Sigmoid colon (tissue), 6 donors: ENCODE measurements at regions not wholly inside any gene's neighbourhood (a gene's known extent, or its start where the extent isn't known, plus 50 kb on each side); places are given as distances from the start of the nearest gene placed in this dataset.

ENCODE experiments used
- DNase-seq: peaks from one replicate; pipeline ENCODE4 v3.0.0-alpha.2; 2019
- H3K27ac ChIP-seq, 4 donors: fragments of 200-600 bp; sonication (generic); one replicate each; pipeline ENCODE4 v1.5.1; 2016 to 2019; ENCODE audit warnings: mild to moderate bottlenecking in 1 of 4
- H3K27me3 ChIP-seq, 3 donors: fragments of 200-600 bp; sonication (generic); one replicate each; pipeline ENCODE4 v1.5.1; 2019; ENCODE audit warnings: mild to moderate bottlenecking in 1 of 3
- H3K36me3 ChIP-seq, 4 donors: fragments of 200-600 bp; sonication (generic); one replicate each; pipeline ENCODE4 v1.5.1; 2016 to 2019
- H3K4me1 ChIP-seq, 4 donors: fragments of 200-600 bp; sonication (generic); one replicate each; pipeline ENCODE4 v1.5.1; 2017 to 2019
- H3K4me3 ChIP-seq, 4 donors: fragments of 200-600 bp; sonication (generic); one replicate each; pipeline ENCODE4 v1.5.1; 2017 to 2019; ENCODE audit warnings: mild to moderate bottlenecking in 2 of 4, moderate library complexity in 1 of 4
- H3K9me3 ChIP-seq, 4 donors: fragments of 200-600 bp in 3 of 4; sonication (generic) in 3 of 4; one replicate each; pipeline versions ENCODE4 v1.5.1 to v1.6.1; 2013 to 2019
- EP300 ChIP-seq, 4 donors: sonication (generic); formaldehyde crosslinking; IDR thresholded peaks; one replicate each; pipeline ENCODE4 v1.6.1; 2017; ENCODE audit warnings: antibody characterized with exemption in 4 of 4
- POLR2A ChIP-seq, 2 donors: fragments of 450-650 bp; IDR thresholded peaks; one replicate each; pipeline ENCODE4 v1.6.1; 2016; ENCODE audit warnings: antibody characterized with exemption in 2 of 2, mild to moderate bottlenecking in 2 of 2, moderate library complexity in 2 of 2
- POLR2AphosphoS5 ChIP-seq, 4 donors: sonication (generic); formaldehyde crosslinking; IDR thresholded peaks; one replicate each; pipeline ENCODE4 v1.6.1; 2017; ENCODE audit warnings: antibody characterized with exemption in 4 of 4
- whole genome bisulfite sequencing, 2 donors: extraction: QIAGEN DNeasy Blood & Tissue Kit; methylation state at CpG; one replicate each; pipeline ENCODE4 v1.1.7; 2013; 5-methylcytosine and 5-hydroxymethylcytosine counted together
- intact Hi-C: fragments of 100-400 bp; cut with DNase I; formaldehyde crosslinking; loops from one replicate; pipeline ENCODE4 v1.15.1; 2023
- TF ChIP-seq, protein P1 (sequence below), 4 experiments: fragments of 450-650 bp in 3 of 4; fragments of 200-600 bp in 1 of 4; IDR thresholded peaks; one replicate each; pipeline ENCODE4 v1.5.1; 2016 to 2019; ENCODE audit warnings: antibody characterized with exemption in 4 of 4, mild to moderate bottlenecking in 3 of 4, moderate library complexity in 2 of 4
- donor health status: healthy with polysubstance abuse.
- donor health status: healthy.

GRCh38 chr5:168088410-168089173 is 202.9 kb upstream of the WWC1 start:
- no peak for DNase-seq
- intact Hi-C loops = loop anchor here (5.0 kb wide), 1 partner anchor 129 kb away; no protein-coding TSS in a partner anchor
- no peaks in the 10 kb centered on the region for H3K27me3 ChIP-seq
- TF ChIP-seq EP300 (IDR thresholded peaks at IDR 0.05) (no peak), POLR2AphosphoS5 (IDR thresholded peaks at IDR 0.05) (no peak), POLR2A (IDR thresholded peaks at IDR 0.05) (no peak)
- TF ChIP-seq, protein P1, sequence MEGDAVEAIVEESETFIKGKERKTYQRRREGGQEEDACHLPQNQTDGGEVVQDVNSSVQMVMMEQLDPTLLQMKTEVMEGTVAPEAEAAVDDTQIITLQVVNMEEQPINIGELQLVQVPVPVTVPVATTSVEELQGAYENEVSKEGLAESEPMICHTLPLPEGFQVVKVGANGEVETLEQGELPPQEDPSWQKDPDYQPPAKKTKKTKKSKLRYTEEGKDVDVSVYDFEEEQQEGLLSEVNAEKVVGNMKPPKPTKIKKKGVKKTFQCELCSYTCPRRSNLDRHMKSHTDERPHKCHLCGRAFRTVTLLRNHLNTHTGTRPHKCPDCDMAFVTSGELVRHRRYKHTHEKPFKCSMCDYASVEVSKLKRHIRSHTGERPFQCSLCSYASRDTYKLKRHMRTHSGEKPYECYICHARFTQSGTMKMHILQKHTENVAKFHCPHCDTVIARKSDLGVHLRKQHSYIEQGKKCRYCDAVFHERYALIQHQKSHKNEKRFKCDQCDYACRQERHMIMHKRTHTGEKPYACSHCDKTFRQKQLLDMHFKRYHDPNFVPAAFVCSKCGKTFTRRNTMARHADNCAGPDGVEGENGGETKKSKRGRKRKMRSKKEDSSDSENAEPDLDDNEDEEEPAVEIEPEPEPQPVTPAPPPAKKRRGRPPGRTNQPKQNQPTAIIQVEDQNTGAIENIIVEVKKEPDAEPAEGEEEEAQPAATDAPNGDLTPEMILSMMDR (IDR thresholded peaks at IDR 0.05) = no peak
- H3K27ac ChIP-seq = no peak overlapping the region
- WGBS, 2 donors = 66 to 72% methylated on average over 13 of the region's 13 CpGs
- no peaks in the 10 kb centered on the region for H3K9me3 ChIP-seq
- H3K4me3 ChIP-seq = no peak overlapping the region
- H3K4me1 ChIP-seq = peaks cover 0 to 38% (median 37%) of the 10 kb centered on the region in 4 donors
- no peaks in the 10 kb centered on the region for H3K36me3 ChIP-seq

GRCh38 chr5:168089201-168089887 is 202.1 kb upstream of the WWC1 start:
- intact Hi-C loops = loop anchor here (5.0 kb wide), 1 partner anchor 128 kb away; no protein-coding TSS in a partner anchor
- Histone ChIP-seq H3K27ac (no peak overlapping the region), H3K36me3 (no peaks in the 10 kb centered on the region), H3K4me1 (peaks cover 0 to 40% (median 38%) of the 10 kb centered on the region in 4 donors), H3K4me3 (no peak overlapping the region), H3K27me3 (no peaks in the 10 kb centered on the region), H3K9me3 (no peaks in the 10 kb centered on the region)
- DNase-seq = no peak
- WGBS, 2 donors = 92 to 96% methylated on average over 4 of the region's 4 CpGs
- TF ChIP-seq POLR2AphosphoS5 (IDR thresholded peaks at IDR 0.05) (no peak), POLR2A (IDR thresholded peaks at IDR 0.05) (no peak), EP300 (IDR thresholded peaks at IDR 0.05) (no peak)
- TF ChIP-seq, protein P1 (IDR thresholded peaks at IDR 0.05) = no peak

GRCh38 chr5:168092209-168093185 is 198.9 kb upstream of the WWC1 start:
- WGBS, 2 donors = 75 to 89% methylated on average over 8 of the region's 8 CpGs
- H3K9me3 ChIP-seq = no peaks in the 10 kb centered on the region
- TF ChIP-seq POLR2A (IDR thresholded peaks at IDR 0.05) (no peak), EP300 (IDR thresholded peaks at IDR 0.05) (no peak), POLR2AphosphoS5 (IDR thresholded peaks at IDR 0.05) (no peak)
- TF ChIP-seq, protein P1 (IDR thresholded peaks at IDR 0.05) = no peak
- intact Hi-C loops = loop anchor here (10.0 kb wide), 1 partner anchor 158 kb away; no protein-coding TSS in a partner anchor
- no peak overlapping the region for H3K4me3 ChIP-seq
- no peaks in the 10 kb centered on the region for H3K27me3 ChIP-seq
- no peaks in the 10 kb centered on the region for H3K36me3 ChIP-seq
- peaks cover 0 to 12% (median 10%) of the 10 kb centered on the region in 4 donors for H3K4me1 ChIP-seq
- no peak overlapping the region for H3K27ac ChIP-seq
- DNase-seq = no peak

DNA sequence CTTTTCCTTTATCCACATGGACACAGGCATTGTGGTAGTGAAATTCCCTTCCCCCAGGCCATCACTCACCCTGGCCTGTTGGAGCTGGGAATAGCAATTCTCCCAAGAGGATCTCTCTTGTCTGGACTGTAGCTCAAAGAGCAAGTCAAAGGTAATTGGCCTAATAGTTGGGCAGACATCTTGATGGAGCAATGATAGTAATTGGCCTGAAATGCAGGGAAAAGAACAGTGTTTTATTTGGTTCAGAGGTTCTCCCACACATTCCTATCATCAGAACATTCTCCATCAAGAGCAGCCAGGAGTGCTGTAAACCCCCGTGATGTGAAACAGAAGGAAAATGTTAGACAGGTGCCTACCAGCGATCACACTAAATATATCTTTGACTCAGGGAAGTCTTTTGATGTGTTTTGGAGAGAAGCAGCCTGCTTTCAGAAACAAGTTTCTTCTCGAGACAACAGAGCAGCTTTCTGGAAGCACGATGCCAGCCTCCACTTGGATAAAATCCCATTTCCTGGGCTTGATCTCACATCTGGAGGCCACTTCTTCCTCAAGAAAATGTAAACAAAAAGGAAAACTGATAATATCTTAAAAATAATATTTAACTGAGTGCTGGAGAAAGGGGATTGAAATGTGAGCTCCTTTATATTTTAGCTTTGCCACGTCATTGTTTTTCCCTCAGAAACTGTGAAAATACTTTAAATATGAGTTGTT is 198.1 kb upstream of the WWC1 start:
- Histone ChIP-seq H3K27me3 (no peaks in the 10 kb centered on the region), H3K9me3 (no peaks in the 10 kb centered on the region), H3K4me1 (peaks cover 0 to 12% (median 10%) of the 10 kb centered on the region in 4 donors), H3K4me3 (no peak overlapping the region), H3K27ac (peak overlapping the region in 1 of 4 donors; percentile 20), H3K36me3 (no peaks in the 10 kb centered on the region)
- WGBS, 2 donors = 80 to 88% methylated on average over 5 of the region's 5 CpGs
- TF ChIP-seq, protein P1 (IDR thresholded peaks at IDR 0.05) = no peak
- TF ChIP-seq POLR2AphosphoS5 (IDR thresholded peaks at IDR 0.05) (no peak), EP300 (IDR thresholded peaks at IDR 0.05) (no peak), POLR2A (IDR thresholded peaks at IDR 0.05) (no peak)
- intact Hi-C loops = loop anchor here (10.0 kb wide), 1 partner anchor 159 kb away; no protein-coding TSS in a partner anchor
- DNase-seq = no peak
